ENCODE measurements at regions not wholly inside any gene's neighbourhood (a gene's known extent, or its start where the extent isn't known, plus 50 kb on each side); places are given as distances from the start of the nearest gene placed in this dataset.
"Not testable (repeated sequence)": the region's sequence is repeated elsewhere in the genome, so short reads cannot be mapped to it uniquely, and the experiment has no call there.

DNA sequence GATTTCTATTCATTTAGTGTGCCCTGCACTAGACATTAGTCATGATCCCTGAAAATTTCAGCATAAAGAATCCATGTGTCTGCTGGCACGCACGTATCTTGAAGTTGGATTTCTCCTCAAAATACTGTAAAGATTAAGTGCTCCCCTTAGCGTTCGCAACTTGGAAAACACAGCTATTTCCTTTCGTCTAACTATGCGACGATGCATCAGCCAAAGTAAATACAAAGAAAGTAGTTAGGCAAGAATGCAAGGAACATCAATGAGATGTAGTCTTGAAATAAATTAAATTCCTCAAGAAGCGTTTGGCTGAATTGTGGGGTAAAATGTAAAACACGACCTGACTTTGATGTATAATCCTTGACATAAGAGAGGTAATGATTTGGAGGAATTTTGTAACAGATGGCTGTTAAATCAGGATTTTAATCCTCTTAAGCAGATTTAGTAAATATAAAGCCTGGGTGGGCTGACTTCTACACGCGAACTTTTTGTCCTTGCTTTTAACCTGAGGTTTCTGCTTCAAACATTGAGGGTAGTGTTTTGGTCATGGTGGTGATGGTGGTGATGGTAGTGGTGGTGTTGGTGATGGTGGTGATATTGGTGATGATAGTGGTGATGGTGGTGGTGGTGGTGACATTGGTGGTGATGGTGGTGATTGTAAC, 88.2 kb downstream of the FOXF2 start:
- H3K4me1 ChIP-seq, result no peaks in the 10 kb centered on the region
- H3K4me3 ChIP-seq, result no peak overlapping the region
- no peaks in the 10 kb centered on the region for H3K9me3 ChIP-seq (replicated peaks)
- DNase-seq, result no peak
- H3K36me3 ChIP-seq, result no peaks in the 10 kb centered on the region
- no peak overlapping the region for H3K27ac ChIP-seq
- no peaks in the 10 kb centered on the region for H3K27me3 ChIP-seq

DNA sequence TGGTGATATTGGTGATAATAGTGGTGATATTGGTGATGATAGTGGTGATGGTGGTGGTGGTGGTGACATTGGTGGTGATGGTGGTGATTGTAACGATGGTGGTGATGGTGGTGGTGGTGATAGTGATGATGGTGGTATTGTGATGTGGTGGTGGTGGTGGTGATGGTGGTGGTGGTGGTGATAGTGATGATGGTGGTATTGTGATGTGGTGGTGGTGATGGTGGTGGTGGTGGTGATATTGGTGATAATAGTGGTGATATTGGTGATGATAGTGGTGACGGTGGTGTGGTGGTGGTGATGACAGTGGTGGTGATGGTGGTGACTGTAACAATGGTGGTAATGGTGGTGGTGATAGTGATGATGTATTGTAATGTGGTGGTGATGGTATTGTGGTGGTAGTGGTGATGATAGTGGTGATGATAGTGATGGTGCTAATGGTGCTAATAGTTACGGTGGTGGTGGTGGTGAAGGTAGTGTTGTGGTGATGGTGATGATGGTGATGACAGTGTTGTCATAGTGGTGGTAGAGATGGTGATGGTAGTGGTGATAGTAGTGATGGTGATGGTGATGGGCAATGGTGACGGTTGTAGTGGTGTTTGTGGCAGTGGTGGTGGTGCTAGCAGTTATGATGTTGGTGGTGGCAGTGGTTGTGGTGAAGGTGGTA, 88.9 kb downstream of the FOXF2 start:
- H3K9me3 ChIP-seq (replicated peaks); H3K36me3 ChIP-seq; H3K4me1 ChIP-seq; H3K4me3 ChIP-seq; H3K27ac ChIP-seq; DNase-seq; H3K27me3 ChIP-seq: not testable (repeated sequence)

DNA sequence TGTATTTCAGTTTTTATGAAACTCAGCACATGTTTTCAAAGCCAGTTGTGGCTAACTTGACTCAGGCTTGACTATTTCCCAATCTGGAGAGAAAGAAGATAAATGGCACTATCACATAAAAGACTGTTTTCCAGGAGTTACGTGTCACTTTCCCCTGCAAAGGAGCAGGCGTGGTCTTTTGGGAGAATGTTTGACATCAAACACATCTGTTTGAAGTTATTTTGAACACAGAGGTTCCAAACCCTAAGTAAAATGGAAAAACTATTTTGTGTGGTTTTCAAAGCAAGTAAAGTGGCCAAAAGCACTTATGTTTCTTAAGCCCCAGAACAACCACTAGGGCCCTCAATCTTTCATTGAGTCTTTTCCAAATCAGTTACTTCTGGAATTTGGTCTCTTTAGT, 89.7 kb downstream of the FOXF2 start:
- no peak for DNase-seq
- Histone ChIP-seq H3K36me3 (no peaks in the 10 kb centered on the region), H3K9me3 (replicated peaks) (no peaks in the 10 kb centered on the region), H3K27ac (no peak overlapping the region), H3K27me3 (no peaks in the 10 kb centered on the region), H3K4me3 (no peak overlapping the region), H3K4me1 (no peaks in the 10 kb centered on the region)

DNA sequence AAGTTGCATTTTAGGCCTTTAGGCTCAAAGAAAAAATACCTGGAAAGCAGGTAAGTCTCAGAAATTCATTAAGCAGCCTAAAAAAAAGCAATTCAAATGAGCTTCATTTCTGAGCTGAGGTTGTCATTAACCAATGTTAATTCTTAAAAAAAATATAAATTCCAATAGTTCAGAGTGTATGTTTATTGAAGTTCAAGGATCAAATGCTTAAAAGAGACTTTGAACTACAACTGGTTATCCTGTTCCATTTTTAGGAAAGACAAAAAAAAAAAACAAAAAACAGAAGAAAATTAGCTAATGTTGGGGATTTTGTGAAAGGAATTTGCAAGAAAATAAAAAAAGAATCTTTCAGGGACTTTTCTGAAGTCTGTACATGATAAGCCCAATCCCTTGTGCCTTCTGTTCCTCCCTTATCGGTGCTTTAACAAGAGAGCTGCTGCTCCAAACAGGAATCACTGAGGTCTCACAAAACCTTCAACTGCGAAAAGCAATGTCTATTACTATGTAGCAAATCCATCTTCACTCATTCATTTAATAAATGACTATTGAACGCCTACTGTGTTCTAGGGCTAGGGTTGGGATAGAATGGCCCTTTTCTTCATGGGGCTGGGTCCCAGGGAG, 90.3 kb downstream of the FOXF2 start:
- Histone ChIP-seq H3K4me3 (no peak overlapping the region), H3K9me3 (replicated peaks) (no peaks in the 10 kb centered on the region), H3K4me1 (no peaks in the 10 kb centered on the region), H3K27ac (no peak overlapping the region), H3K36me3 (no peaks in the 10 kb centered on the region), H3K27me3 (no peaks in the 10 kb centered on the region)
- no peak for DNase-seq

DNA sequence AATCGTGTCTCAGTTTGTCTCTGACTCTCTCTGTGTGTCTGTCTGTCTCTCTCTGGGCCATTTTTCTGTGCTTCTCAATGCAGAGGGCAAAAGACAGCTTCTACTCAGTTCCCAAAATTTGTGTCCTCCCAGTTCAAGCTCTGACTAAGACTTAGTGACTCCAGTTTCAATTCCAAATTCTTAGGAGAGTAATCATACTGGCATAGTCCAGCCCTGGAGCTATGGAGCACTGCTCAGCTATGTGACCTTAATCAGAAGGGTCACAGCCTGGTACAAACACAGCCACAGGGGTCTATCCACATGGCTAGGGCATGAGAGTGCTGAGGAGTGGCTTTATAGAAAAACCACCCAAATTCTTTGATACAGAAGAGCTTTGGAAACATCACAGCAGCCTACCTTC, 91.9 kb downstream of the FOXF2 start:
- H3K27ac ChIP-seq, result no peak overlapping the region

DNA sequence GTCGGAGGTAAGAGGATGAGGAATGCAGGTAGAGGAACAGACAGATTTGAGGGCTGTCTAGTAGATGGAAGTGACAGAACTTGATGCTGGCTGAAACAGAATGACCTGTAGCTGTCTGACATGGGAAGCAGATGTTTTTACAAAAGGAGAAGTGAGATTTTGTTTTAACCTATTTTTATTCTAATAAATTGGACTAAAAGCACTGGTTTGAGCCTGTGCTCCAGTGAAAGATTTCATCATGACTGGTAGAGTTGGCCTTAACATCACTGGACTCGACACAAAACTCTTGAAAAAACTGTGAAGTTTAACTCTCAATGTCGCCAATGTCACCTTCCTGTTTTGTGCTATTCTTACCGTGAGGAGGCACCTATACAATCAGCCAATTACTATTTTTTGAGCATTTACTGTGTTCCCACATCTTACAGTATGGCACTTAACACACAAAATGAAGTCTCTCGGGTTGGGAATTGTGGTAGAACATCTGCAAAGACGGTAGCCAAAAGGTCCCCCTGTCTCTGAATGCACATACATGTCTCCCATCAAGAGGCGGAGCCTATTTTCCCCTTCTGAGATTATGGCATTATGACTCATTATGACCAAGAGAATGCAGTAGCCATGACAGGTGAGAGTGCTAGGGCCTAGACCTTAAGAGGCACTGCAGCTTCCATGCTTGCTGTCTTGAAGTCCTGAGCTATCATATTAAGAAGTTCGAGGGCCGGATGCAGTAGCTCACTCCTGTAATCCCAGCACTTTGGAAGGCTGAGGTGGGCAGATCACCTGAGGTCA, 93.2 kb downstream of the FOXF2 start:
- Histone ChIP-seq H3K9me3 (replicated peaks) (no peaks in the 10 kb centered on the region), H3K36me3 (no peaks in the 10 kb centered on the region), H3K4me1 (no peaks in the 10 kb centered on the region), H3K27me3 (no peaks in the 10 kb centered on the region), H3K4me3 (no peak overlapping the region), H3K27ac (no peak overlapping the region)
- DNase-seq, result no peak

More for the DNA sequence above, 91.9 kb downstream of the FOXF2 start:
- Histone ChIP-seq H3K27me3 (no peaks in the 10 kb centered on the region), H3K9me3 (replicated peaks) (no peaks in the 10 kb centered on the region), H3K4me3 (no peak overlapping the region), H3K36me3 (no peaks in the 10 kb centered on the region), H3K4me1 (no peaks in the 10 kb centered on the region)
- no peak for DNase-seq

DNA sequence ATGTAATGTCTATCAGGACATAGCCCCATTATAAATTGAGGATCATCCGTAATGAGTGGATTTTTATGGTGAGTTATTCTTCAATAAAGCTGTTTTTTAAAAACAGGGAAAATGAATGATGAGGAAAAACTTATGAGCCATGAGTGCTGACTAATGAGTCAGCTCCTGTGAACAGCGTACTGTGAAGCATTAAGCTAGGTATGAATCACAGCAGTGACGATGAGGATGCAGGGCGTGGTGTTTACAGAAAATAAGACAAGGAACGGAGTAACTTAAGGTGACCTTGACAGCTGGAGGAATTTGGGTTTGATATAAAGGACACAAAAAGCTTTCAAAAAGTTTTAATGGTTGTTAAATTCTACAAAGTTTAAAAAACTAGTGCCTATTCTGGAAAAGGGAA, 96.3 kb downstream of the FOXF2 start:
- H3K4me1 ChIP-seq, result no peaks in the 10 kb centered on the region
- no peak overlapping the region for H3K4me3 ChIP-seq
- DNase-seq, result no peak
- no peaks in the 10 kb centered on the region for H3K36me3 ChIP-seq
- no peaks in the 10 kb centered on the region for H3K9me3 ChIP-seq (replicated peaks)
- H3K27ac ChIP-seq, result no peak overlapping the region
- no peaks in the 10 kb centered on the region for H3K27me3 ChIP-seq

DNA sequence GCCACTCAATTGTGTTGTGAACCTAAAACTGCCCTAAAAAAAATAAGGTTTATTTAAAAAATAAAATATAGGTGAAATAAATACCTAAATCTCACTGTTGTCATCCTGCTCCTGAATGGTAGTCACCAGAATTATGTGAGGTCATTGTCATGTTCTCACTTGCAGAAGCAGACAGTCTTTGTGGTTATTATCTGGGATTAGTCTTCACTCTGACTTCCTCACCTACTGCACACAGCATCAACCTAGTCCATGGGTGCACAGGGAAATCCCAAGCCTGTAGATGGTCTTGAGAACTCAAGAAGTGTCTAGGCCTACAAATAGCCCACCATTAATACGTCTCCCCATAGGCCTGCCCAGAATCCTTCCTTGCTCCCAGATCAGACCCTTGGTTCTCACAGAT, 97.0 kb downstream of the FOXF2 start:
- Histone ChIP-seq H3K27ac (no peak overlapping the region), H3K4me3 (no peak overlapping the region), H3K4me1 (no peaks in the 10 kb centered on the region), H3K36me3 (no peaks in the 10 kb centered on the region), H3K9me3 (replicated peaks) (no peaks in the 10 kb centered on the region), H3K27me3 (no peaks in the 10 kb centered on the region)
- DNase-seq, result no peak

DNA sequence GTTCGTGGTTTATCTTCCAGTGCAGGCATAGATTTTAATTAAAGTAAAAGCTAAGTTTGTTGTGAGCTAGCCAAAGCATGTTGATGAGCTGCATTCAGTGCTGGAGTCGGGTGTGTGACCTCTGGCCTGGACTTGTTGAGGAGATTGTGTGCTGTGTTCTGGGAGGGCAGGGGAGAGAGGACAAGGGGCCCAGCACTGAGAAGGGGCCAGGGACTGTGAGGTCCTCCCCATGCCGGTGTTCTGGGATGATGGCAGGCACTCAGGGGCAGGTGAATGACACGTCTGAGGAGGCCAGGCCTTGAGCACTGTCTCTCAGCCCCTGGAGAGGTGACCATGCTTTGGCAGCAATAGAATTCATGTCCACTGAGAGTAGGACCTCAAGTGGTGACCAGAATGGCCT, 97.9 kb downstream of the FOXF2 start:
- Histone ChIP-seq H3K4me1 (no peaks in the 10 kb centered on the region), H3K27ac (no peak overlapping the region), H3K9me3 (replicated peaks) (no peaks in the 10 kb centered on the region), H3K27me3 (no peaks in the 10 kb centered on the region), H3K4me3 (no peak overlapping the region), H3K36me3 (no peaks in the 10 kb centered on the region)
- no peak for DNase-seq

DNA sequence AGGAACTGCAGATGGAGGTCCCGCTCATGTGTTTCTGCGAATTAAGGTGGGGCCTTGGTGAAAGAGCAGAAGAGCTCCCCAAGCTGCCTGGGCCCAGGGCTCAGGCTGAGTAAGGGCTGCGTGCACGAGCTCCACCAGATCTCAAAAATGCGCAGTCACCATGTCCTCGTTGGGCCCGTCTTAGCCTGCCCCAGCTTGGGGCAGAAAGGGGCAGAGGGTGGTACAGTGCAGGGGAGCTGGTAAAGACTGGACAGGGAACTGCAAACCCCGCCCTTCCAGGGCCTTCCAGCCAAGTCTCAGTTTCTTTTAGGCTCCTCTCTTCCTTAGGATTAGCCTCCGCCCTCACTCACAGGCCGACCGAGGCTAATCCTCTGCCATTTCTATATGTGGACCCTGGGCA, 101.6 kb downstream of the FOXF2 start:
- H3K27me3 ChIP-seq, result no peaks in the 10 kb centered on the region
- H3K4me1 ChIP-seq, result no peaks in the 10 kb centered on the region
- H3K27ac ChIP-seq, result no peak overlapping the region

DNA sequence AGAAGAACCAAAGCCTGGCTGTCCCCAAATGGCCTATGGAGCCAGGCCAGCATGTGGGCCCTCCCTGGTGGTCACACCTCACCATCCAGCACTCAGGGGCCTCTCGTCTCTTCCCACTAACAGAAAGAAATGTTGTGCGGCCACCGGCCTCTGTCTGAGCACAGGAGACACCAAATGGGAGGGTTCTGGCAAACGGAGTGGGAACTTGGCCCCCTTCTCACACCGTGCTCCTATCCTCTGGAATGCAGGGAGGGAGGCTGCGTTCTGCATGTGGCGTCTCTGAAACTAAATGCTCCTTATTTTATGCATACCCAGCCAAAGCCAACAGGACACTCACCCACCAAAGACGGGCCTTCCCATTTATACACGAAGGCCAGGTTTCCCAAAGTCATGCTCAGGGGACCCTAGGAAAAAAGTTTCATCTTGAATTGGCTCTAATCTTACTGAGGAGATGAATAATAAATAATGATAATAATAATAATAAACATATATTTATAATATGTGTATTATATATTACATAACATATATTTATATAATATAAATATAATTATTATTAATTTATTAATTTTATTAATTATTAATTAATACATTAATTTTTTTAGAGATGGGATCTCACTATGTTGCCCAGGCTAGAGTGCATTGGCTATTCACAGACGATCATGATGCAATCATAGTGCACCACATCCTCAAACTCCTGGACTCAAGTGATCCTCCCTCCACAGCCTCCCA, 102.4 kb downstream of the FOXF2 start:
- no peak for DNase-seq
- Histone ChIP-seq H3K9me3 (replicated peaks) (no peaks in the 10 kb centered on the region), H3K4me1 (no peaks in the 10 kb centered on the region), H3K27me3 (no peaks in the 10 kb centered on the region), H3K4me3 (no peak overlapping the region), H3K27ac (no peak overlapping the region), H3K36me3 (no peaks in the 10 kb centered on the region)

More for the DNA sequence above, 101.6 kb downstream of the FOXF2 start:
- no peak overlapping the region for H3K4me3 ChIP-seq
- H3K36me3 ChIP-seq, result no peaks in the 10 kb centered on the region
- H3K9me3 ChIP-seq (replicated peaks), result no peaks in the 10 kb centered on the region
- DNase-seq, result no peak

DNA sequence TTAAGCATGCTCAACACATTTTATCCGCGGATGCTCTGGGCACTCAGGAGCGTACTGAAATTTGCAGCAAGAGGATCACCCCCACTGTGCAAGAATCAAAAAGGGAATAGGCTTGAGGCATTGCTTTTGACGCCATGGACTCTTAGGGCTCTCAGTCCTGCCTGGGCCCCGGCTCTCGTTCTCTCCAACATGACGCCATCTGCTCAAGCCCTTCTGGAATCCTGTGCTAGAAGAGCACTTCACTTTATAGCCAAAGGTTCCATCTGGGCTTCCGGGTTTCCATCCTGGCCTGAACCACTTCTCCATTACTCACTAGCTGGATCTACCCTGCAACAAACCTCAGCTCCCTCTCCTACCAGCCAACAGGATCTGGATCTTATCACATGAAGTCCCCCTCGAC, 105.3 kb downstream of the FOXF2 start:
- Histone ChIP-seq H3K4me3 (no peak overlapping the region), H3K9me3 (replicated peaks) (no peaks in the 10 kb centered on the region), H3K27me3 (no peaks in the 10 kb centered on the region), H3K36me3 (no peaks in the 10 kb centered on the region), H3K27ac (no peak overlapping the region), H3K4me1 (no peaks in the 10 kb centered on the region)
- DNase-seq, result no peak

DNA sequence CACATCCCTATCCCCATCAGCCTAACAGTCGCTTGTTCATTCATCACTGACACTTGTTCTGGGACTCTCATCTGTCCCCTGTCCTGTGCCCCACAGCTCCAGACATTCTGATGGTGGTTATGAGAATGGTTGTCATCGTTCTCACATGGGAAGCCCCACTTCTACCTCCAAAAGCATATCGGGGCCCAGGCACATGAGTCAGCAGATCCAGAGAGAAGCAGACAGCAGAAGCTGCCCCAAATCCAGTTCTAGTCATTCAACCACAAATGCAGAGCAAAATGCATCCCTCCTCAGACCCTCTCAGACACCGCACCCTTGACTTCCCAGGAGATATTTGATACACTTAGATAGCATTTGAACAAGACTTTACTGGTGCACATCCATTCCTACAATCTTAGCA, 106.0 kb downstream of the FOXF2 start:
- no peaks in the 10 kb centered on the region for H3K27me3 ChIP-seq
- no peaks in the 10 kb centered on the region for H3K36me3 ChIP-seq
- no peaks in the 10 kb centered on the region for H3K9me3 ChIP-seq (replicated peaks)
- H3K4me1 ChIP-seq, result no peaks in the 10 kb centered on the region
- DNase-seq, result no peak
- H3K27ac ChIP-seq, result no peak overlapping the region
- no peak overlapping the region for H3K4me3 ChIP-seq

DNA sequence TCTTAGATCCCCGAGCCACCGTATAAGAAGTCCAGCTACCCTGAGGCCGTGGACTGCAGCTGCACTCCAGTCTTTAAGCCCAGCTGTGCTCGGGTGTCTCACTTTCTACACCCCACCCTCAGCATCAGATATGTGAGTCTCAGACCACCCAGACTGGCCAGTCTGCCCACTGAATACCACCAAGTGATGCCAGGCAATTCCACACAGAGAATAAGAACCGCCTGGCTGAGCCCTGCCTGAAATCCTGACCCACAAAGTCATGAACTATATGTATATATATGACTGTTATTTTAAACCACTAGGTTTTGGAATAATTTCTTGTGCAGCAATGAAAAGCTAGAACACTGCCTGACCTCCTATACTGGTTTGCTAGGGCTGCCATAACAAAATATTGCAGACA, 106.7 kb downstream of the FOXF2 start:
- no peaks in the 10 kb centered on the region for H3K27me3 ChIP-seq
- H3K4me3 ChIP-seq, result no peak overlapping the region
- H3K27ac ChIP-seq, result no peak overlapping the region
- H3K4me1 ChIP-seq, result no peaks in the 10 kb centered on the region
- no peak for DNase-seq
- H3K9me3 ChIP-seq (replicated peaks), result no peaks in the 10 kb centered on the region
- no peaks in the 10 kb centered on the region for H3K36me3 ChIP-seq
